ENCODE measurements at regions not wholly inside any gene's neighbourhood (a gene's known extent, or its start where the extent isn't known, plus 50 kb on each side); places are given as distances from the start of the nearest gene placed in this dataset.

GRCh38 chr3:9301091-9301490 is 51.6 kb upstream of the SRGAP3 start:
- no peak for TF ChIP-seq TCF12 (IDR thresholded peaks at IDR 0.05; ENCODE audit: low read depth)
- no peak for TF ChIP-seq NFIC (IDR thresholded peaks at IDR 0.05)
- no peak for TF ChIP-seq TEAD4 (IDR thresholded peaks at IDR 0.05)
- TF ChIP-seq, protein P1, sequence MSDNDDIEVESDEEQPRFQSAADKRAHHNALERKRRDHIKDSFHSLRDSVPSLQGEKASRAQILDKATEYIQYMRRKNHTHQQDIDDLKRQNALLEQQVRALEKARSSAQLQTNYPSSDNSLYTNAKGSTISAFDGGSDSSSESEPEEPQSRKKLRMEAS (IDR thresholded peaks at IDR 0.05), result no peak
- no peak for TF ChIP-seq RAD21 (IDR thresholded peaks at IDR 0.05; ENCODE audit: low read depth)
- no peak for TF ChIP-seq EGR1 (IDR thresholded peaks at IDR 0.05)
- no peak for TF ChIP-seq TAF1 (IDR thresholded peaks at IDR 0.05; ENCODE audit: low read depth)
- TF ChIP-seq YY1 (IDR thresholded peaks at IDR 0.05; ENCODE audit: low read depth), result no peak

GRCh38 chr3:9301798-9302197 is 52.4 kb upstream of the SRGAP3 start:
- TF ChIP-seq, protein P2, sequence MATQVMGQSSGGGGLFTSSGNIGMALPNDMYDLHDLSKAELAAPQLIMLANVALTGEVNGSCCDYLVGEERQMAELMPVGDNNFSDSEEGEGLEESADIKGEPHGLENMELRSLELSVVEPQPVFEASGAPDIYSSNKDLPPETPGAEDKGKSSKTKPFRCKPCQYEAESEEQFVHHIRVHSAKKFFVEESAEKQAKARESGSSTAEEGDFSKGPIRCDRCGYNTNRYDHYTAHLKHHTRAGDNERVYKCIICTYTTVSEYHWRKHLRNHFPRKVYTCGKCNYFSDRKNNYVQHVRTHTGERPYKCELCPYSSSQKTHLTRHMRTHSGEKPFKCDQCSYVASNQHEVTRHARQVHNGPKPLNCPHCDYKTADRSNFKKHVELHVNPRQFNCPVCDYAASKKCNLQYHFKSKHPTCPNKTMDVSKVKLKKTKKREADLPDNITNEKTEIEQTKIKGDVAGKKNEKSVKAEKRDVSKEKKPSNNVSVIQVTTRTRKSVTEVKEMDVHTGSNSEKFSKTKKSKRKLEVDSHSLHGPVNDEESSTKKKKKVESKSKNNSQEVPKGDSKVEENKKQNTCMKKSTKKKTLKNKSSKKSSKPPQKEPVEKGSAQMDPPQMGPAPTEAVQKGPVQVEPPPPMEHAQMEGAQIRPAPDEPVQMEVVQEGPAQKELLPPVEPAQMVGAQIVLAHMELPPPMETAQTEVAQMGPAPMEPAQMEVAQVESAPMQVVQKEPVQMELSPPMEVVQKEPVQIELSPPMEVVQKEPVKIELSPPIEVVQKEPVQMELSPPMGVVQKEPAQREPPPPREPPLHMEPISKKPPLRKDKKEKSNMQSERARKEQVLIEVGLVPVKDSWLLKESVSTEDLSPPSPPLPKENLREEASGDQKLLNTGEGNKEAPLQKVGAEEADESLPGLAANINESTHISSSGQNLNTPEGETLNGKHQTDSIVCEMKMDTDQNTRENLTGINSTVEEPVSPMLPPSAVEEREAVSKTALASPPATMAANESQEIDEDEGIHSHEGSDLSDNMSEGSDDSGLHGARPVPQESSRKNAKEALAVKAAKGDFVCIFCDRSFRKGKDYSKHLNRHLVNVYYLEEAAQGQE (IDR thresholded peaks at IDR 0.05; ENCODE audit: low read depth), result no peak
- no peak for TF ChIP-seq YY1 (IDR thresholded peaks at IDR 0.05; ENCODE audit: low read depth)
- no peak for TF ChIP-seq ZBTB7A (IDR thresholded peaks at IDR 0.05; ENCODE audit: low read depth)
- no peak for TF ChIP-seq NFIC (IDR thresholded peaks at IDR 0.05)
- TF ChIP-seq EGR1 (IDR thresholded peaks at IDR 0.05), result no peak
- TF ChIP-seq TAF1 (IDR thresholded peaks at IDR 0.05; ENCODE audit: low read depth), result no peak
- TF ChIP-seq, protein P1 (IDR thresholded peaks at IDR 0.05), result no peak
- TF ChIP-seq TEAD4 (IDR thresholded peaks at IDR 0.05), result no peak
- TF ChIP-seq EP300 (IDR thresholded peaks at IDR 0.05; ENCODE audit: borderline replicate concordance), result no peak
- no peak for TF ChIP-seq USF1 (IDR thresholded peaks at IDR 0.05)
- no peak for TF ChIP-seq CREB1 (IDR thresholded peaks at IDR 0.05; ENCODE audit: low read depth)
- TF ChIP-seq CEBPB (IDR thresholded peaks at IDR 0.05), result no peak
- TF ChIP-seq FOXM1 (IDR thresholded peaks at IDR 0.05; ENCODE audit: borderline replicate concordance, low read depth), result no peak
- no peak for TF ChIP-seq RAD21 (IDR thresholded peaks at IDR 0.05; ENCODE audit: low read depth)
- TF ChIP-seq TCF12 (IDR thresholded peaks at IDR 0.05; ENCODE audit: low read depth), result no peak

GRCh38 chr3:9302425-9303181 is 53.2 kb upstream of the SRGAP3 start:
- TF ChIP-seq TCF12 (IDR thresholded peaks at IDR 0.05; ENCODE audit: low read depth) (0 out of 2 replicates have a peak, but pooled peaks have one; percentile 37), RAD21 (IDR thresholded peaks at IDR 0.05; ENCODE audit: low read depth) (peak; percentile 98), EP300 (IDR thresholded peaks at IDR 0.05; ENCODE audit: borderline replicate concordance) (no peak; the same call in 1 of the 2 replicates), ZBTB7A (IDR thresholded peaks at IDR 0.05; ENCODE audit: low read depth) (peak; percentile 75), YY1 (IDR thresholded peaks at IDR 0.05; ENCODE audit: low read depth) (no peak)
- TF ChIP-seq, protein P1 (IDR thresholded peaks at IDR 0.05), result peak; percentile 18; the same call in 1 of the 2 replicates

DNA sequence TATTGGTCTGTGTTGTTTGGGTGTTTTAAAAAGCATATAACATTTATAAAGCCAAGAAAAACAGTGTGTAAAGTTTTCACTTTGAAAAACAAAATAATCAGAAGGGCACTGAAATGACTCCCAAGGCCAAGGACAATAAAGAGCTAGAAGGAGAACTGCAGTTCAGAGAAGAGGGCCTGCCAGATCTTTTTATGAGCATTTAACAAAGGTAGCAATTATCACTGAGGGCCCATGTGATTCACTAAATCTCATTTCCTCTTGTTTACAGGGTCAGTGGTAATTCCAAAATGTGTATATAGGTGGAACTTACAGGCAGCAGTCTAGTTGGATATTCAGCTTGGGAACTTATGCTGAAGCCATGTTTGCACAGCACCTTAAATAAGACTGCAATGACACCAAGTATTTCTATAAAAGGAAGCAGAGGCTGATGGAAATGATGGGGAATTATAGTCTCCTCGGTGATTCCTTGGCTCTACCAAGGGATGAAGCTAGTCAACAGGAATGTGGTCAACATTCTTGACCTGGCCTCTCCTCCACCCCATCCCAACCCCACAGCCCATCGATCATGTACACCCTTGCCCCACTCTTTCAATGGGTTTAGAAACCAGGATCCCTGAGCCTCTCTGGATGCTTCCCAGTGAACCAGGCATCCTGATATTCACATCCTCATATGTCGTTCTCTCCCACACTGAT is 54.4 kb upstream of the THUMPD3 start:
- TF ChIP-seq TCF12 (IDR thresholded peaks at IDR 0.05; ENCODE audit: low read depth), result no peak
- no peak for TF ChIP-seq EGR1 (IDR thresholded peaks at IDR 0.05)
- TF ChIP-seq, protein P1 (IDR thresholded peaks at IDR 0.05), result no peak
- no peak for TF ChIP-seq NFIC (IDR thresholded peaks at IDR 0.05)
- TF ChIP-seq EP300 (IDR thresholded peaks at IDR 0.05; ENCODE audit: borderline replicate concordance), result no peak
- no peak for TF ChIP-seq TEAD4 (IDR thresholded peaks at IDR 0.05)
- no peak for TF ChIP-seq RAD21 (IDR thresholded peaks at IDR 0.05; ENCODE audit: low read depth)
- no peak for TF ChIP-seq FOXM1 (IDR thresholded peaks at IDR 0.05; ENCODE audit: borderline replicate concordance, low read depth)
- TF ChIP-seq, protein P2 (IDR thresholded peaks at IDR 0.05; ENCODE audit: low read depth), result no peak
- TF ChIP-seq CEBPB (IDR thresholded peaks at IDR 0.05), result no peak
- TF ChIP-seq ZBTB7A (IDR thresholded peaks at IDR 0.05; ENCODE audit: low read depth), result no peak
- no peak for TF ChIP-seq YY1 (IDR thresholded peaks at IDR 0.05; ENCODE audit: low read depth)
- TF ChIP-seq USF1 (IDR thresholded peaks at IDR 0.05), result no peak

DNA sequence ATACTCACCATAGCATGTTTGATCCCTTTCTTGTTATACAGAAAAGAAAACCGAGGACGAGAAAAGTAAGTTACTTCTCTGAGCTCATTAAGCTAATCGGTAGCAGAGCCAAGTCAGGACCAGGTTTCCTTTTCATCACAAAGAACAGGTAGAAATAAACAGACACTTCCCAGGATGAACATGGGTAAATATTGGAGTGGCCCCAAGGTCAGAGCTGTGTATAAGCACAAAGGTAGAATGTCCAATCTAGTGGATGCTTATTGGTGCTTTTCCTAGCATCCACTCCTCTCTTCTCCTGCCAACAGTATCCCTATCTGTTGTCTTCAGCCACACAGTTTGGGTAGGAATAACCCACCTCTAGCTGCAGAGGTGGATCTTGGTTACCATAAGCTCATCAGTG is 52.8 kb upstream of the THUMPD3 start:
- TF ChIP-seq NFIC (IDR thresholded peaks at IDR 0.05), result no peak
- TF ChIP-seq, protein P2 (IDR thresholded peaks at IDR 0.05; ENCODE audit: low read depth), result no peak
- no peak for TF ChIP-seq TAF1 (IDR thresholded peaks at IDR 0.05; ENCODE audit: low read depth)
- no peak for TF ChIP-seq USF1 (IDR thresholded peaks at IDR 0.05)
- TF ChIP-seq EP300 (IDR thresholded peaks at IDR 0.05; ENCODE audit: borderline replicate concordance), result no peak
- no peak for TF ChIP-seq FOXM1 (IDR thresholded peaks at IDR 0.05; ENCODE audit: borderline replicate concordance, low read depth)
- TF ChIP-seq TCF12 (IDR thresholded peaks at IDR 0.05; ENCODE audit: low read depth), result no peak
